ENCODE measurements at regions not wholly inside any gene's neighbourhood (a gene's known extent, or its start where the extent isn't known, plus 50 kb on each side); places are given as distances from the start of the nearest gene placed in this dataset.

GRCh38 chr1:238340989-238341388 lies 450.3 kb upstream of the ZP4 start:
- intact Hi-C loops (cut with micrococcal nuclease; ENCODE audit: unreplicated experiment), result no loop called here
- no peaks in the 10 kb centered on the region for H3K4me1 ChIP-seq
- no peaks in the 10 kb centered on the region for H3K27me3 ChIP-seq (replicated peaks; ENCODE audit: control insufficient read depth, insufficient read depth, low read length)
- no peak for TF ChIP-seq CTCF (IDR thresholded peaks at IDR 0.05; ENCODE audit: insufficient read depth in 1 of 2, low read depth in 1 of 2, low read length in 1 of 2, severe bottlenecking in 1 of 2, unreplicated experiment in 1 of 2)
- DNase-seq, result no peak
- 0 out of 2 replicates have a peak, but pooled peaks cover 4% of the 10 kb centered on the region for H3K9me3 ChIP-seq
- H3K27me3 Mint-ChIP-seq (ENCODE audit: insufficient read depth, unreplicated experiment), result no peaks in the 10 kb centered on the region
- no peaks in the 10 kb centered on the region for H3K36me3 Mint-ChIP-seq (ENCODE audit: insufficient read depth, unreplicated experiment)
- no peaks in the 10 kb centered on the region for H3K36me3 ChIP-seq (ENCODE audit: control insufficient read depth, insufficient read depth, low read length)
- BruUV-seq (replicated peaks), result no TSS peak
- H3K4me3 Mint-ChIP-seq (ENCODE audit: unreplicated experiment), result no peak overlapping the region
- no peak overlapping the region for H3K27ac Mint-ChIP-seq (ENCODE audit: unreplicated experiment)
- H3K4me3 ChIP-seq (ENCODE audit: low read depth, low read length), result no peak overlapping the region
- H3K4me1 Mint-ChIP-seq (ENCODE audit: low read depth, unreplicated experiment), result no peaks in the 10 kb centered on the region
- POLR2A ChIA-PET, result no interaction called here
- H3K9me3 Mint-ChIP-seq (ENCODE audit: unreplicated experiment), result peaks cover 32% of the 10 kb centered on the region
- CTCF ChIA-PET, result no interaction called here

- intact Hi-C loops (cut with micrococcal nuclease; ENCODE audit: unreplicated experiment), result no loop called here
- peaks cover 32% of the 10 kb centered on the region for H3K9me3 Mint-ChIP-seq (ENCODE audit: unreplicated experiment)
- no peaks in the 10 kb centered on the region for H3K4me1 ChIP-seq
- DNase-seq, result no peak
- no peaks in the 10 kb centered on the region for H3K9me3 ChIP-seq
- ChIA-PET POLR2A (no interaction called here), CTCF (no interaction called here)
- no peaks in the 10 kb centered on the region for H3K36me3 ChIP-seq (ENCODE audit: control insufficient read depth, insufficient read depth, low read length)
- no peaks in the 10 kb centered on the region for H3K4me1 Mint-ChIP-seq (ENCODE audit: low read depth, unreplicated experiment)
- no peak overlapping the region for H3K4me3 ChIP-seq (ENCODE audit: low read depth, low read length)
- H3K36me3 Mint-ChIP-seq (ENCODE audit: insufficient read depth, unreplicated experiment), result no peaks in the 10 kb centered on the region
- TF ChIP-seq CTCF (IDR thresholded peaks at IDR 0.05; ENCODE audit: insufficient read depth in 1 of 2, low read depth in 1 of 2, low read length in 1 of 2, severe bottlenecking in 1 of 2, unreplicated experiment in 1 of 2), result no peak
- BruUV-seq (replicated peaks), result no TSS peak
- H3K4me3 Mint-ChIP-seq (ENCODE audit: unreplicated experiment), result no peak overlapping the region
- no peak overlapping the region for H3K27ac Mint-ChIP-seq (ENCODE audit: unreplicated experiment)
- H3K27me3 ChIP-seq (replicated peaks; ENCODE audit: control insufficient read depth, insufficient read depth, low read length), result no peaks in the 10 kb centered on the region
- no peaks in the 10 kb centered on the region for H3K27me3 Mint-ChIP-seq (ENCODE audit: insufficient read depth, unreplicated experiment)
Measured at GRCh38 chr1:238336531-238336930, 445.8 kb upstream of the ZP4 start.

- TF ChIP-seq CTCF (IDR thresholded peaks at IDR 0.05; ENCODE audit: insufficient read depth in 1 of 2, low read depth in 1 of 2, low read length in 1 of 2, severe bottlenecking in 1 of 2, unreplicated experiment in 1 of 2), result no peak
- no peaks in the 10 kb centered on the region for H3K27me3 Mint-ChIP-seq (ENCODE audit: insufficient read depth, unreplicated experiment)
- intact Hi-C loops (cut with micrococcal nuclease; ENCODE audit: unreplicated experiment), result no loop called here
- no peak overlapping the region for H3K27ac Mint-ChIP-seq (ENCODE audit: unreplicated experiment)
- Histone ChIP-seq H3K4me1 (no peaks in the 10 kb centered on the region), H3K36me3 (ENCODE audit: control insufficient read depth, insufficient read depth, low read length) (no peaks in the 10 kb centered on the region), H3K27me3 (replicated peaks; ENCODE audit: control insufficient read depth, insufficient read depth, low read length) (no peaks in the 10 kb centered on the region), H3K4me3 (ENCODE audit: low read depth, low read length) (no peak overlapping the region), H3K9me3 (no peaks in the 10 kb centered on the region)
- no peaks in the 10 kb centered on the region for H3K4me1 Mint-ChIP-seq (ENCODE audit: low read depth, unreplicated experiment)
- POLR2A ChIA-PET, result no interaction called here
- no peak overlapping the region for H3K4me3 Mint-ChIP-seq (ENCODE audit: unreplicated experiment)
- no peak for DNase-seq
- BruUV-seq (replicated peaks), result no TSS peak
- no peaks in the 10 kb centered on the region for H3K36me3 Mint-ChIP-seq (ENCODE audit: insufficient read depth, unreplicated experiment)
- CTCF ChIA-PET, result no interaction called here
- peaks cover 36% of the 10 kb centered on the region for H3K9me3 Mint-ChIP-seq (ENCODE audit: unreplicated experiment)
Measured at GRCh38 chr1:238334170-238334569, 443.4 kb upstream of the ZP4 start.

Measured in Caco-2 (cell line).